ENCODE measurements at regions not wholly inside any gene's neighbourhood (a gene's known extent, or its start where the extent isn't known, plus 50 kb on each side); places are given as distances from the start of the nearest gene placed in this dataset.

GRCh38 chr11:11760838-11761237 is 80.9 kb upstream of the USP47 start:
- Histone ChIP-seq H3F3A (ENCODE audit: insufficient read depth) (no peaks in the 10 kb centered on the region), H3K79me2 (ENCODE audit: insufficient read depth, low read length) (no peaks in the 10 kb centered on the region)

DNA sequence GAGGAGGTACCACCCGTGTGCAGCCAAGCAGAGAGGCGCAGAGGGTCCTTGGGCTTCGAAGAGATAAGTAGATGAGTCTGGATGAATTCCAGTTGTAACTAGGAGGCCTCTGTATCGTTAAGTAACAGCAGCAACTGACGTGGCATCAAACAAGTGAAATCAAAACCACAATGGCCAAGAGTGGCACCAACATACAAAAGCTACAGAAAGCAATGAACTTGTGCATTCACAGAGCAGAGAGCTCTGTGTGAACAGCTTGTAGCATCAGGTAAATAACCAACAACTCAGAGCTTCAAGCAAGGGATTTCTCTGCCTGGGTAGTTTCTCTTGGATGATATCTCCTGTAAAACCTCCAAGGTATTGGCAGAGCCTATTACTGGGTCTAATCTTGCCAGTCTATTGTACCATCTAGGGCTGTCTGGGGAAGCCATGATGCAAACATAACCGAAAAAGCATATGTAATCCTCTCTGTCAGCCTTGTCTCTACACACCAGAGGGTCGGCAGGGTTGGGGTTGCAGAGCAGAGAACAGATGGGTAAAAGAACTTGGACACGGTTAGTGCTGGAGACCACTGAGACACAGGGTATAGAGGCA is 83.1 kb upstream of the USP47 start:
- Histone ChIP-seq H4K20me1 (ENCODE audit: low read depth, low read length) (no peaks in the 10 kb centered on the region), H3K9me3 (ENCODE audit: insufficient read depth, low read length) (no peaks in the 10 kb centered on the region), H3K36me3 (ENCODE audit: low read length) (no peaks in the 10 kb centered on the region), H2AFZ (ENCODE audit: low read depth, low read length, severe bottlenecking) (no peak overlapping the region), H3K9me2 (replicated peaks; ENCODE audit: insufficient read depth, low read length) (no peaks in the 10 kb centered on the region), H3F3A (ENCODE audit: insufficient read depth) (no peaks in the 10 kb centered on the region), H3K27ac (ENCODE audit: low read depth, low read length) (no peak overlapping the region), H3K79me2 (ENCODE audit: insufficient read depth, low read length) (no peaks in the 10 kb centered on the region), H3K4me3 (ENCODE audit: insufficient read depth, low read length, poor library complexity, severe bottlenecking) (no peak overlapping the region), H3K27me3 (ENCODE audit: low read length) (no peaks in the 10 kb centered on the region), H3K4me2 (ENCODE audit: low read depth, low read length, poor library complexity, severe bottlenecking) (no peak overlapping the region), H3K9ac (ENCODE audit: low read length) (no peak overlapping the region)
- TF ChIP-seq, protein P1, sequence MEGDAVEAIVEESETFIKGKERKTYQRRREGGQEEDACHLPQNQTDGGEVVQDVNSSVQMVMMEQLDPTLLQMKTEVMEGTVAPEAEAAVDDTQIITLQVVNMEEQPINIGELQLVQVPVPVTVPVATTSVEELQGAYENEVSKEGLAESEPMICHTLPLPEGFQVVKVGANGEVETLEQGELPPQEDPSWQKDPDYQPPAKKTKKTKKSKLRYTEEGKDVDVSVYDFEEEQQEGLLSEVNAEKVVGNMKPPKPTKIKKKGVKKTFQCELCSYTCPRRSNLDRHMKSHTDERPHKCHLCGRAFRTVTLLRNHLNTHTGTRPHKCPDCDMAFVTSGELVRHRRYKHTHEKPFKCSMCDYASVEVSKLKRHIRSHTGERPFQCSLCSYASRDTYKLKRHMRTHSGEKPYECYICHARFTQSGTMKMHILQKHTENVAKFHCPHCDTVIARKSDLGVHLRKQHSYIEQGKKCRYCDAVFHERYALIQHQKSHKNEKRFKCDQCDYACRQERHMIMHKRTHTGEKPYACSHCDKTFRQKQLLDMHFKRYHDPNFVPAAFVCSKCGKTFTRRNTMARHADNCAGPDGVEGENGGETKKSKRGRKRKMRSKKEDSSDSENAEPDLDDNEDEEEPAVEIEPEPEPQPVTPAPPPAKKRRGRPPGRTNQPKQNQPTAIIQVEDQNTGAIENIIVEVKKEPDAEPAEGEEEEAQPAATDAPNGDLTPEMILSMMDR (IDR thresholded peaks at IDR 0.05; ENCODE audit: insufficient read depth, low read length, poor library complexity, severe bottlenecking): no peak
- TF ChIP-seq EZH2phosphoT487 (conservative IDR thresholded peaks at IDR 0.05; ENCODE audit: low read length): no peak

More at GRCh38 chr11:11760838-11761237, 80.9 kb upstream of the USP47 start:
- Histone ChIP-seq H3K9me3 (ENCODE audit: insufficient read depth, low read length) (no peaks in the 10 kb centered on the region), H3K27ac (ENCODE audit: low read depth, low read length) (no peak overlapping the region), H3K9me2 (replicated peaks; ENCODE audit: insufficient read depth, low read length) (no peaks in the 10 kb centered on the region), H3K4me2 (ENCODE audit: low read depth, low read length, poor library complexity, severe bottlenecking) (no peak overlapping the region), H3K4me3 (ENCODE audit: insufficient read depth, low read length, poor library complexity, severe bottlenecking) (no peak overlapping the region), H3K36me3 (ENCODE audit: low read length) (no peaks in the 10 kb centered on the region), H4K20me1 (ENCODE audit: low read depth, low read length) (no peaks in the 10 kb centered on the region), H3K9ac (ENCODE audit: low read length) (no peak overlapping the region), H2AFZ (ENCODE audit: low read depth, low read length, severe bottlenecking) (no peak overlapping the region), H3K27me3 (ENCODE audit: low read length) (no peaks in the 10 kb centered on the region)
- TF ChIP-seq EZH2phosphoT487 (conservative IDR thresholded peaks at IDR 0.05; ENCODE audit: low read length): no peak
- TF ChIP-seq, protein P1 (IDR thresholded peaks at IDR 0.05; ENCODE audit: insufficient read depth, low read length, poor library complexity, severe bottlenecking): no peak

DNA sequence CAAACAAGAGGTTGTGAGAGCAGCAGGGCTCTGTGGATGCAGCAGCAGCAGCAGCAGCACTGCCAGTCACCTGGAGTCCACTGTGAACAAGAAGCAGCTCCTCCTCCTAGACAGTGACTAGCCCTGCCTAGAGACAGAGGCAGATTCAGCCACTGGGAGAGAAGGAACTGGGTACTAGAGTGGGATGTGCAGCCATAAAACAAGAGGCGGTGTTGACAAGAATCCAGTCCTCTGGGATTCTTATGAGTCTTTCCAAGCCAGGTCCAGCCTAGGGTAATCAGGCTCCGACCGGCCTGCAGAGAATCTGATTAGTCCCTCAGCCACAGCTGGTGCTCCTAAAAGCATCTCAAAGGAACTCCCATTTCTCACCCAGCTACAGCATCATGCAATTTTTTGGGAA is 83.9 kb upstream of the USP47 start:
- no peaks in the 10 kb centered on the region; the same call in 1 of the 2 replicates for H3K9me2 ChIP-seq (replicated peaks; ENCODE audit: insufficient read depth, low read length)
- H3K79me2 ChIP-seq (ENCODE audit: insufficient read depth, low read length): no peaks in the 10 kb centered on the region
- H3K36me3 ChIP-seq (ENCODE audit: low read length): no peaks in the 10 kb centered on the region
- no peaks in the 10 kb centered on the region for H3K9me3 ChIP-seq (ENCODE audit: insufficient read depth, low read length)
- TF ChIP-seq EZH2phosphoT487 (conservative IDR thresholded peaks at IDR 0.05; ENCODE audit: low read length): no peak
- TF ChIP-seq, protein P1 (IDR thresholded peaks at IDR 0.05; ENCODE audit: insufficient read depth, low read length, poor library complexity, severe bottlenecking): no peak
- H4K20me1 ChIP-seq (ENCODE audit: low read depth, low read length): no peaks in the 10 kb centered on the region
- H3K27ac ChIP-seq (ENCODE audit: low read depth, low read length): no peak overlapping the region
- H3K4me2 ChIP-seq (ENCODE audit: low read depth, low read length, poor library complexity, severe bottlenecking): no peak overlapping the region
- H3K27me3 ChIP-seq (ENCODE audit: low read length): no peaks in the 10 kb centered on the region
- H3F3A ChIP-seq (ENCODE audit: insufficient read depth): no peaks in the 10 kb centered on the region
- no peak overlapping the region for H2AFZ ChIP-seq (ENCODE audit: low read depth, low read length, severe bottlenecking)
- H3K4me3 ChIP-seq (ENCODE audit: insufficient read depth, low read length, poor library complexity, severe bottlenecking): no peak overlapping the region
- H3K9ac ChIP-seq (ENCODE audit: low read length): no peak overlapping the region
